ENCODE measurements at regions not wholly inside any gene's neighbourhood (a gene's known extent, or its start where the extent isn't known, plus 50 kb on each side); places are given as distances from the start of the nearest gene placed in this dataset.
"Not testable (repeated sequence)": the region's sequence is repeated elsewhere in the genome, so short reads cannot be mapped to it uniquely, and the experiment has no call there.

DNA sequence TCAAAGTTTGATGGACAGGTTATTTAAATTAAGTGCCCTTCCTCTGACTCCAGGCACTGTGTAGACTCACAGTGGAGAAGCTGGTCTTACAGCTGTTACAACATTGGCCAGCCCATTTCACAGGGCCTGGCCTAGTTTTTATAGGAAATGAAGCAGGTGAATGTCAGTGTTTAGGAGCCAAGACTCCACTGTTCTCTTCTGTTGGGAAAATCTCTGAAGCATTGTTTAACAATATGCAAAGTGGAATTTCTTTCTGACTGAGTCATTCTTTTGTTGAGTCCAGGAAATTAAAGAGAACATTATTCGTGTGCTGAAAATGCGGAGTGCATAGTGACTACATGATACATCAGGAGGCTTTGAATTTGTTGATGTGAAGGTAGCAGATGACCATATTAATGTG is 64.7 kb downstream of the ARRDC4 start:
- peak; percentile 63 for DNase-seq

DNA sequence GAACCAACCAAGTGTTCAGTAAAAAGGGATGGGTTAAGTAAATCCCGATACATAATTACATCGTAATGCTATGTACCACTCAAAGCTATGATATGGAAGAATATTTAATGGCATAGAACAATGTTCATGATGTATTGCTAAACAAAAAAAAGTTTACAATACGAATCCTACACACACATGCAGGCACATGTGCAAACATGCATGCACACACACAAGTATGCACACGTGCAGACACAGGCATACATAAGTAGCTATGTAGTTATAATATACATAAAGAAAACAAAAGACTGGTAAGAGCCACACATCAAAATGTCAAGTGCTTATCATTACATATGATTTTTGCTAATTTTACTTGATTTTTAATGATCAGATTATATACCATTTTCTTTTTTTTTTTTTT is 74.2 kb downstream of the ARRDC4 start:
- DNase-seq: no peak

DNA sequence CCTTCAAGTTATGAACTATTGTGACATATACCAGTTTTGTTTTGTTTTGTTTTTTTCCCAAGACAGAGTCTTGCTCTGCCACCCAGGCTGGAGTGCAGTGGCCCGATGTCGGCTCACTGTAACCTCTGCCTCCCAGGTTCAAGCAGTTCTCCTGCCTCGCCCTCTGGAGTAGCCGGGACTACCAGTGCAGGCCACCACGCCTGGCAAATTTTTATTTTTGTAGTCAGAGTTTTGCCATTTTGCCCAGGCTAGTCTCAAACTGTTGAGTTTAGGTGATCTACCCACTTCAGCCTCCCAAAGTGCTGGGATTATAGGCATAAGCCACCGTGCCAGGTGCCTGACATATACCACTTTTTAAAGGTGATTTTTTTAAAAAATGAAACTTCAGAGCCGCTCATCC is 74.6 kb downstream of the ARRDC4 start:
- no peak for DNase-seq

DNA sequence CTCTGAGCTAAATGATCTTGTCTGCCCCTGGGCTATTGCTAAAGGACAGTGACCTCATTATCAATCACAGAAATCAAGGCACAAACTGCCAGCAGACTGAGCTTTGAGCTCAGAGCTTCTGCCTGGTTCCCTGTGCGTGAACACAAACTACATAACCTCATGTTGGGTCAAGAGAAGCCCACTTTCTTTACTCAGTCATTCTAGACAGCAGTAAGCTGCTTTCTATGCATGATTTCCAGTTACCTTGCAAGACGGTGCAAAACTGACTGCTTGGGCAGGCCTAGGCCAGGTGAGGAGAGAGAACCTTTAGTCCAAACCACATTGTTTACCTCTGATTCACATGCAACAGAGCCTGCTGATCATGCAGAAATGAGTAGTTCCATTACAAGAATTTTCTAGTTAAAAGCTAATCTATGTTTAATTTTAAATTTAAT is 75.1 kb downstream of the ARRDC4 start:
- no peak for DNase-seq

DNA sequence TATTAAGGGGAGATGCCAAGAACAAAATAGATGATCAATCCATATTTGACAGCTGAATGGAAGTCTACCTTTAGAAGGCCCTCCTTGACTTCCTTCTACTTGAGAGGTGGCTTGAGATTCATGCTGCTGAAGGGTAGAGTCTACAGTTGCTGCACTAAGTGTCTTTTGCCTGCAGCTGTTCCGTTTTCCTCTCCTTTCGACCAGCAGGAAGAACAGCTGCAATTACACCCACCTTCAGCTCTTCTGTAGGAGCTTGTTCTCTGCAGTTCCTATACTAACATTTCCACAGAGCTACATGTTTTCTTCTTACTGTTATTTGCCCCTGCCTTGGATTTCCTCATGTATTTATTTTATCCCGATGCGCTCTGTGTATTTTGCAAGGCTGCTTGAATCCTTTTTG is 79.1 kb downstream of the ARRDC4 start:
- no peak for DNase-seq

DNA sequence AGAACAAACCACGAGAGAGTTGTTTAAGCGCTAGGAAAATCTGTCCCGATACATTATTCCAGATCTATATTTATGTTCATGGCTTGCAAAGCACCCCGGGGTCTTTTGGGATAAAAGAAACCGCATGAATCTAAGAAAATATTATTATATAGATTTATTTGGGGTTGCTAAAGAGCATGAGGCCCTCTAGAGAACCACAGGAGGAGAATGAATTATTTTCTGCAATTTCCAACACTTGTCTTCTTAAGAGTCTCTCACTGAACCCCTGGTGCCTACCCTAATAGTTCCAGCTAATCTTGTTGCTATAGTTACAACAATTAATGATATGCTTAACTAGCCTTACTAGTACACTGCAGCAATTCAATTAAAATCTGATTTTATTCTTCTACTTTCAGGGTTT is 79.6 kb downstream of the ARRDC4 start:
- no peak for DNase-seq

DNA sequence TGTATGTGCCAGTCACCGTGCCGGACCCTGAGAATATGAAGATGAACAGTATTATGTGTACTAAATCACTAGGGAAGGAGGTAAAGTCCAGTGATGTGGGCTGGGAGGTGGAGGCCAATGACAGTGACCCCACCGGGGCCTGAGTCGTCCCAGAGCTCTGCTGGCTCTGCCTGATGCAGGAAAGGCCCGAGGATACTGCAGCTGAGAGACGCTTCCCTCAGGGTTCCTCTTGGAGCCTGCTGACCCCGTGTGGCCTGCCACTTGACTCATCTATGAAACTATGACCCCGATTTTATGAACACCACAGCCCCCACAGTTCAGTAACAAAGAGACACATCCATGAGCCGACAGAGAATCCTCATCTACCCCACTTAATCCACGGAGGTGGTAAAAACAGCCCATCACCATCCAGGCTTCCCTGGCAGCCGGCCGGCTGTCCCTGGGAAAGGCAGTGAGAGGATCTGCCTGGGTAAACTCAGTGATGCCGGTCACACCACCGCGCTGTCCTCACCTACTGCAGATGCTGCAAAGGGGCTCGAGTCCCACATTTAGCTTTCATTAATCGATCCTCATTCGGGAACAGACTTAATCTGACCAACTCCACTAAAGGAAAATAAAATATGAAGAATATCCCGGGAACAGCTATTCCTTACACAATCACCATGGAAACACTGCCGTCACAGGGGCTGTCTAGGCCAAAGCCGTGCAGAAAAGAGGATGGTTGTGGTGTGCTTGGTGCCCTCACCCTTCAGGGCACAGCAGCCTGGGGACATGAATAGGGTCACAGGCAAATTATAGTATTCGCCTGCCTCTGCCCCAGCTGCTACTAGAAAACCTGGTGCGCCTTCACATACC is 82.9 kb downstream of the ARRDC4 start:
- no peak for DNase-seq

DNA sequence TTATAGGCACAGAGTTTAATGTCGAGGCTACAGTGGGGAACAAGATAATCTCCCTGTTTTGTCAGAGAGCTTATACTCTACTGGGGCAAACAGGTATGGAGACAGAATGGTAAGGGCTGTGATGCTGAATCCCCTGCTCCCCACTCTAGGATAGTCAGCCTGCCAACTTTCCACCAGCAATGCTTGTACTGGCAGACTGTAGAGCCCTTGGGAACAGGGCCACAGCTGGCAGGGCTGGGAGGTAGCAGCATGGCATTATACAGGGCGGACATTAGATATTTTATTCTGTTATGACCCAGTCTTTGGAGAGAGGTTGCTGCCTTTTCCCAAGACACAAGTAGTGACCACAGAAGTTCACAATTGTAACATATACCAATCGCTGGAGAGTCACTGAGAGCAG is 91.2 kb downstream of the ARRDC4 start:
- DNase-seq: no peak

DNA sequence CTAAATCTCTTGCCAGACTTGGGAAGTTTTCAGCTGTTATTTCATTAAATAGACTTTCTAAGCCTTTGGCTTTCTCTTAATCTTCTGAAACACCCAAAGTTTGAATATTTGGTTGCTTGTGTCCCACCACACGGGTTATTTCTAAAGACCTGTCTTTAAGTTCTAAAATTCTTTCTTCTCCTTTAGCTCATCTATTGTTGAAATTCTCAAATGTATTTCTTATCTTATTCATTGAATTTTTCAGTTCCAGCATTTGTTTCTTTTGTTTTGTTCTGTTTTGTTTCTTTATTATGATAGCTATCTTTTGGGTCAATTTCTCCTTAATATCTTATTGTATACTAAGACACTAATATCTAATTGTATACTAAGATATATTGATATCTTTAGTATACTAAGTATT is 97.0 kb downstream of the ARRDC4 start:
- DNase-seq: no peak

DNA sequence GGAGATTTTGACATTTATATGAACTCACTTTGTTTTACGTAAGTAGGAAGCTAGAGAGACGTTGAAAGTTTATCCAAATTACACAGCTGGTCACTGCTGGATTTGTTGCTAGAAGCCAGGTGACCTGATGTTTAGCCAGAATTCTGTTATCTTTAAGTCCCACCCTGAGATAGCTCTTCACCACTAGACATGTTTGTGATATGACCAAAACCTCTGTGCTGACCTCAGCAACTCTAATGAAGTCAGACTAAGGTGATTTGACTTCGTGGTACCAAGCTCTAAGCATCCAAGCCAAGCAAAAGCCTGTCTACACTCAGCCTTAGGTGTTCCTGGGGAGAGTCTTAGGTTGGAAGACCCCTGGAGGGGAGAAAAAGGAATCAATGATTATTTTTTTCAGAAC is 102.4 kb downstream of the ARRDC4 start:
- DNase-seq: no peak

DNA sequence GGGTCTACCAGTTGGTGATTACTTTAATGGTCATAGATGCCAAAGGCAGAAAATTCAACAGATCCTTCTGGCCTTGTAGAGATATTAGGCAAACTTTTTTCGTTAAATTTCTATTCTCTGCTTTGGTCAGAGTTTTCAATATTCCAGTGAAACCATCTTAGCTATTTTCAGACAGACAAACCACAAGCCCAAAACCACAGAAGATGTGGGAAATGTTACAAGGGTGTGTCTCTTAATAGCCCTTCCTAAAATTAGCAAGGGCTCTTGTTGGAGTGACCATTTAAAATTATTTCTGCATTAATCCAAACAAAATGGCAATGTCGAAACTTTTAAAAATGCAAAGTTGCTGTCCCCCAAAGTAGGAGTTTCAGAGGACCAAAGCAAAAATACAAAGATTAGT is 102.8 kb downstream of the ARRDC4 start:
- no peak for DNase-seq

DNA sequence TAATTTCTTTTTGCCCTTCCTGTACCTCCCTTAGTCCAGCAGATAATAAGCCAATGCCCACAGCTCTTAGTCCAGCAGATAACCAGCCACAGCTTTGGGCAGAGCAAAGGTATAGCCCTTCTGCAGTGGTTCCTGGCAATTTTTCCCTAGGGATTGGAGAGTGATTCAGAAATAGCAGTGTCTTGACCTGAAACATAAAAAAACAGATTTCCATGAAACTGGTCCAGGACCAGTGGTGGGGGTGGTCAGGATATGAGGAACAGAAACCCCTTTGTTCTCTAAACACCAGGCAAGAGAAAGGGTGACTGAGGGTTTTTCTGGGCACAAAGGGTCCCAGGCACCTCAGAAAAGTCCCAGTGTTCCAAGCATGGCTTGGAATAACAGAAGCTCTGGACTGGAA is 103.4 kb downstream of the ARRDC4 start:
- no peak for DNase-seq

DNA sequence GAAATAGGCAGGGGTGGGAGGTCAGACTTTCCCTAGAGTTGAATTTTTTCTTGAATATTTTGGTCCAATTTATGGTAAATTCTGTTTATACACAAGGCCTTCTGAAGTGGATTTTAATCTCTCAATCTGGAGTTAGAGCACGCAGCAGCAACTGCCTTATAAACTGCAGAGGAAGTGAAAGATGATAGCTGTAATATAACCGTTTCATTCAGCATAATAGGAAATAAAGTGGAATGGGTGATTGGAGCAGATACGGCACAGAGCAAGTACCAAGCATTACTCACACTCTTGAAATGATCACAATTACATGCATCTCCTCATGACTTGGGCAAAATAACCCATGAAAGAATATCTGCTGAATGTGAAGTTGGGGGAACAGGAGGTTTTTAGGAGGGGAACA is 106.8 kb downstream of the ARRDC4 start:
- DNase-seq: peak; percentile 15

DNA sequence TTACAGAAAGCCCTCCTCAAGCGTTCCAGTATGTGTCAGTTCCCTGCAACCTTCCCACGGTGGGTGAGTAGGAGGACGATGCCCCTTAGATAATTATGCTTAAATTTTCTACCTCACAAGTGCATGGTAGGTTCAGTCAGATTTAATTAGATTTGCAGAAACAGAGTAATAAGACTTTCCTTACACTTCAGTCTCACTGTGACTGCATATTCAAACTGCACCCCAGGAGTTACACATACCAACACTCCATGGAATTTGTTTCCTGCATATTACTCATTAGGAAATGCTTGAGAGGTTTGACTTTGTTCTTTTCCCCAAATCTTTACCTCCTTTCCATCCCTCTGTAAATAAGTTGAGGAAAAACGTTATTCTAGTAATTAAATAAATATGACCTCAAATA is 108.8 kb downstream of the ARRDC4 start:
- peak; percentile 24 for DNase-seq

DNA sequence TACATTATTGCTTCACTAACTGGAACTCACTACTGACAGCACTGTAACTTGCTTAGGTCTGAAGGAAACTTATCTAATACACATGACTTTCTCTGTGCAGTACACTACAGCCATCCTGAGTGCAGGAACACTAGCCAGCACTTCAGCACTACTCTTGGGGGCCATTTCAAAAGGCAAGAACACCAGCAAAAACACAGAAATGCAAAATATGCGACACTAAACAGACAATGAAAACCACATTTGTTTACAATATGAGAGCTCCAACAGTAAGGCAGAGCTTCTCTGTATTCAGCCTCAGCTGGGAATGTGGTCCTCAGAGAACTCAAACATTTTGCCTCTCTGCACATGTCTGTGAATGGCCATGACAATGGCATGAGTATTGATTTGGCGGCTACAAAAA is 109.6 kb downstream of the ARRDC4 start:
- DNase-seq: no peak

DNA sequence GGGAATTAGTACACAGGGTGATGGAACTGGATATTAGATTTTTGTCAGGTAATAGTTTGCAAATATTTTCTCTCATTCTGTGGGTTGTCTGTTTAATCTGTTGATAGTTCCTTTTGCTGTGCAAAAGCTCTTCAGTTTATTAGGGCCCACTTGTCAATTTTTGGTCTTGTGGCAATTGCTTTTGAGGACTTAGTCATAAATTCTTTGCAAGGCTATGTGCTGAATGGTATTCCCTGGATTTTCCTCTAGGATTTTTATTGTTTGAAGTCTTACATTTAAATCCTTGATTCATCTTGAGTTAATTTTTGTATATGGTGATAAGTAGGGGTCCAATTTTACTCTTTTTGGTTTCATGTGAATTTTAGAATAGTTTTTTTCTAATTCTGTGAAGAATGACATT is 111.3 kb downstream of the ARRDC4 start:
- no peak for DNase-seq

DNA sequence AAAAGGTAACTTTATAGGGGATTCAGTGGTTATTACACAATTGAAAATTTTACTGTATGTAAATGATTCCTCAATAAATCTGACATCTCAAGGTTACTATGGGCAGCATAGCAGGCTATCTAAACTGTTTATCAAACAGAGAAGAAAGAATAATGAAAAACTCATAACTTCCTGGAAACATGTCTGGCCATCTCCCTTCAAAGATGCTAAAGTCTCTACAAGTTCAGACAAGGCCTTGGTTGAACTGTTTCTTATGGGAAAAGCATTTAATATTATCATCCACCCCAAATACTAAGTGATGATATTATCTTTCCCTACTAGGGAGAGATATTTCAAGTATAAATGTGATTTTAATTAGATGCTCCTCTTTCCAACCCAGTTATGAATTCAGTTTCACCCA is 114.9 kb downstream of the ARRDC4 start:
- DNase-seq: no peak

DNA sequence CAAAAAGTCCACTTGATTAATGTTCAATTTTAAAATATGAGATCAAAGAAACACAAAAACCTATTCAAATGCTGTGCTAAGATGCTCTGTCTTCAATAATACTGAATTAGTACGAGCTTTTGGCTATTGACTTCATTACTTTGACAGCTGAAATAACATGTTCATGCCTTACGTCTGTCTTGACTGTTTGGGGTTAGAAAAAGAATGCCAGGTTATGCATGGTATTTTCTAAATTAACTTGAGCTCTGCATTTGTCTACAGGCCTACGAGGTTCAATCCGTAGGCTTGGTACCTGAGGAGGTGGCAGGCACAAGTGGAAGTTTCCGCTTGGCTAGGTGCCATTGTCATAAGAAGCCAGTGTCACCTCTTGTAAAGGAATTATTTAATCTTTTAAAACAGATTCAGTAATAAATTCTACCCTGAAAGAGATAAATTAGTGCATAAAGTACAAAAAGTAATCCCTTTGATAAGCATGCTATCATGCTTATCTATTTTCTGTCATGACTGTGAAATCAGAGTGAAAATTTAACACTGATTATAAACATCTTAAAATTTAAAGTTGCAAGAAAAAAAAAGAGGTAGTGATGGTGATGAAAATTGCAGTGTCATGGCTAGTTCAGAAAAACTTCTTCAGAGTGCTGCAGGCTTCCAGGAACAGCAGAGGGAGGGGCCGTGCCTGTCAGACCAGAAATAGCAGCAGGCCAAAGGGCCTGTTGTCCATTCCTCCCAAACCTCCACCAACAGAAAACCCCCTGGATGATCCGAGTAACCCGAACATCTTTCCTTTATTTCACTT is 115.7 kb downstream of the ARRDC4 start:
- no peak for DNase-seq

DNA sequence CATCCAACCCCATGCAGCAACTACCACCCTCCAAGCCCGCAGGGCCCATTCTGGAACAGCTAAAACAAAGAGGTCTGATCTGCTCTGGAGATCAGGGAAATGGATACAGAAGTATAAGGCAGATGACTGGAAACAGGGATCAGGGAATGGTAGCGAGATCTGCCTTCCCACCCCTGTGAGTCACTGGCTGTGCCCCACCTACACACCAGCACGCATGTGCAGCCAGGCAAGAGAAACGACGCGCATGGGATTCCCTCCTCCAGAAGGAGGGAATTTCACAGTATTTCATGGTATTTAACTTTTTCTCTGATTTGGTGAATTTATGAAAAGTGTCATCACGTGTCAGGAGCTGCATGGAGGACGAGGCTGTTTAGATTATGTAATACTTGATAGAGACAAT is 116.7 kb downstream of the ARRDC4 start:
- DNase-seq: peak; percentile 60

DNA sequence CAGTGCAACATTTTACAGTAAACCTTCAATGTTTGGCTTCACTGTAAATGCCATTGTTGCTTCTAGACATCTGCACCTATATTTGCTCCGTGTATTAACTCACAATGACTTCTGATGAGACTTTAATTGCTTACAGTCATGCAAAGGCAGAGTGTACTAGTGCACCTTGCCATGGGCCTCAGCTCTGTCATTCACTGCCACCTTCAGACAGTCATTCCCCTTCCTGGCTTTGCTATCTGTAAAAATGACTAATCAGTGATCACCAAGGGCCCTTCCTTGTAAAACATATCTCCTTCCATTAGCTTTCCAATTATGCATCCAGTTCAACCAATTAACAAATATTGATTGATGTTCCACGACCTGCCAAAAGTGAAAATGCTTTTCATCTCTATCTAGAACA is 120.3 kb downstream of the ARRDC4 start:
- no peak for DNase-seq

DNA sequence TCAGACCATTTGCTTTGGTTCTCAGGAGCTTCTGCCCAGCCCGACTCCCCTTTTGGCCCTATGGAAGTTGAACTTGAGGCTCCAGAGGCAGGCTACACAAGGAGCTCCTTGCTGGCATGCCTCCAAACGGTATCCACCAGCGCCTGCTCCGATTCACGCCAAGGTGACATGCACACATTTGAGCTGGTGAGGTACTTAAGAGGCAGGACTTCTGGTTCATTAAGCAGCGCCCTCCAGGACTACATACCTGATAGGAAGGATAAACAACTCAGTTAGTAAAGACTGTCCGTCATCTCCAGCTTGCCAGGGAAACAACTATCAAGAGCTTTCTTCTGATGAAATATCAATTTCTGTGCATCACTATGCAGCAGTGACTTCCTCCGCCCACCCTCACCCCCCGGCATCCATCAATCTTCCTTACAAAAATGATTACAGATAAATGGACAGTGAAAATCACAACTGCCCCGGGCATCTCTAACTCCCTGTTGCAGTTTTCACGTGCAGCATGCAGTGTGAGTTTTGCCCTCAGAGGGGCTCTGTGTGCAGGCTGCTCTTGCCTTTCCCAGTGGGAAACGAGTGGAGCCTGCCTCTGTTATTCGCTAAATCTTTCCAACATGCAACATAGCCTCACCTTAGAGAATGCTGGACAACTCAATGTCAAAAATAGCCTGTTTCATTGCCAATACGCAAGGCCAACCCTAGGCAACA is 122.9 kb downstream of the ARRDC4 start:
- no peak for DNase-seq

DNA sequence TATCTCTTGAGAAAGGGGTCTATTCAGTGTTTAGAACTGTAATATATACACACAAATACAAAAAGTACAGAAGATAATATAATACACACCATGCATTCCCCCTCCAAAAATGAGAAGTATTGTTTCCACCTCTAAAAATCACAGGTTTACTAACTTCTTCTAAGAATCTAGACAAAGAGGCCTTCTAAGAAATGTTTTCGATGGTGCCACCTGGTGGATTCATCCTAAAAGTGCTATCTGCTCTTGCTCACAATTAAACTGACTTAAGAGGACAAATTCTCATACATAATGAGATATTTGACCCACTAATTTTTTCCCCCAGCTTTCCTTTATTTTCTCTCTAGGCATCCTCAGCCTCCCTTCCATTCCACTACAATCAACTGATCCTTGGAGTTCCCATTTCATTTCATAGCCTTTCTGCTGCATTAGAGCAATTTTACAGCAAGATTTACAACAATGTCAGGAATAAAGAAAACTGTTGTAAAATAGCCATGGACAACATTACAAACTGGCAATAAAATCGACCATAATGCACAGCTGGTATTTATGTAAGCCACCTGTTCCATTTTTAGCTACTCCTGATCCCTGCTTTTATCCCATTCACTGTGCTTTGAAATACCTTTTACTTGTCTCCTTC is 124.6 kb downstream of the ARRDC4 start:
- DNase-seq: peak; percentile 11

DNA sequence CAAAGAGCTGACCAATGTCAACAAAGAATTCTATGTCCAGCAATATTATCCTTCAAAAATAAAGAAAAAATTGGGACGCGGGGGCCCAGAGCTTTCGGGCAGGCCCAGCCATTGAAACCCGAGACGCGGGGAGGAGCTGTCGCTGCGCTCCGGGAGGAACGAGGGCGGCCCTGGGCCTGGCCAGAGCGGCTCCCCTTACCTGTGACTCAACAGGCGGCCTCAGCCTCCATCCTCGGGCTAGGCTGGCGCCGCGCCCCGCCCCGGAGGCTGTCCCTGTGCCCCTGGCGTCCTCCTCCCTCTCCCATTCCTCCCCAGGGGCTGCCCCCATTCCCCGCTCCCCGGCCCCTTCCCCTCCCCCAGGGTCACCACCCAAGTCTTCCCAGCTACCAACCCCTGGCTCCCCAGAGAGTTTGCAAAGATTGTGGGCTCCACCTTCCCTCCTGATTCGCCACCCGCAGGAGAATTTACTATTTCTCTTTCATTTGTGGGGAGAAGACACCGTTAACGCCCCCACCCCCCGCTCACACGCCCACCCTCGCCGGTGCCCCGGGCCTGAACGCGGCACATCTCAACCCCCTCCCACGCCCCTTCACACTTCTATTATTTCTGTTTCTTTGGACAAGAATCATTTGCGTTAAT is 127.9 kb downstream of the ARRDC4 start:
- not testable (repeated sequence) for DNase-seq

All from NCI-H226 (cell line).